SH-SY5Y (cell line): ENCODE measurements at regions not wholly inside any gene's neighbourhood (a gene's known extent, or its start where the extent isn't known, plus 50 kb on each side); places are given as distances from the start of the nearest gene placed in this dataset.

Experiments used
- GATA2 ChIP-seq: IDR thresholded peaks from 2 replicates; pipeline ENCODE4 v1.6.1; 2011; ENCODE audit warnings: mild to moderate bottlenecking, low read depth, low read length
- GATA3 ChIP-seq: IDR thresholded peaks from 2 replicates; pipeline ENCODE4 v1.6.1; 2011; ENCODE audit warnings: low read depth, mild to moderate bottlenecking, low read length, moderate library complexity

- no peak for TF ChIP-seq GATA2
- TF ChIP-seq GATA3, result no peak
Measured at GRCh38 chr10:107889105-107889504, 724.6 kb upstream of the SORCS1 start.
